Gastrocnemius medialis (tissue), 4 donors: ENCODE measurements at regions not wholly inside any gene's neighbourhood (a gene's known extent, or its start where the extent isn't known, plus 50 kb on each side); places are given as distances from the start of the nearest gene placed in this dataset.

ENCODE experiments used
- ATAC-seq, 2 donors: fragments of 150-250 bp; one replicate each; pipeline ENCODE4 v1.9.1; 2016
- DNase-seq, 2 donors: peaks; one replicate each; pipeline ENCODE4 v3.0.0-alpha.2; 2019
- H3K27ac ChIP-seq, 4 donors: fragments of 200-600 bp; sonication (generic); 1 replicate in 1 of 4; 2 replicates in 3 of 4; pipeline ENCODE4 v1.5.1; 2016 to 2018; ENCODE audit warnings: mild to moderate bottlenecking in 2 of 4, moderate library complexity in 1 of 4
- H3K27me3 ChIP-seq, 3 donors: fragments of 200-600 bp; sonication (generic) in 2 of 3; 1 replicate in 1 of 3; 2 replicates in 2 of 3; pipeline versions ENCODE4 v1.5.1 to v1.6.0; 2016 to 2019; ENCODE audit warnings: mild to moderate bottlenecking in 1 of 3, moderate library complexity in 1 of 3
- H3K36me3 ChIP-seq, 2 donors: fragments of 200-600 bp; sonication (generic) in 1 of 2; one replicate each; pipeline ENCODE4 v1.5.1; 2017 to 2018
- H3K4me1 ChIP-seq, 2 donors: fragments of 200-600 bp; sonication (generic) in 1 of 2; one replicate each; pipeline ENCODE4 v1.5.1; 2016 to 2017; ENCODE audit warnings: mild to moderate bottlenecking in 2 of 2
- H3K4me3 ChIP-seq, 4 donors: fragments of 200-600 bp; sonication (generic) in 3 of 4; 1 replicate in 1 of 4; 2 replicates in 3 of 4; pipeline ENCODE4 v1.5.1; 2016 to 2019; ENCODE audit warnings: mild to moderate bottlenecking in 2 of 4
- H3K9me3 ChIP-seq, 3 donors: fragments of 200-600 bp; sonication (generic) in 2 of 3; 1 replicate in 1 of 3; 2 replicates in 2 of 3; pipeline ENCODE4 v1.5.1; 2016 to 2019
- POLR2A ChIP-seq, 2 donors: fragments of 450-650 bp; IDR thresholded peaks; one replicate each; pipeline ENCODE4 v1.6.1; 2017; ENCODE audit warnings: antibody characterized with exemption in 2 of 2, mild to moderate bottlenecking in 2 of 2, moderate library complexity in 2 of 2
- in situ Hi-C, 4 donors: fragments of 200-750 bp; cut with MboI; loops; one replicate each; pipeline versions ENCODE4 v1.15.0 to v1.8.0; 2017; ENCODE audit warnings: low sequenced_read_pairs in 4 of 4
- intact Hi-C: fragments of 100-400 bp; cut with DNase I; formaldehyde crosslinking; loops from one replicate; pipeline ENCODE4 v1.15.1; 2023; ENCODE audit warnings: low total_unique reads
- TF ChIP-seq, protein P1 (sequence below), 5 experiments: fragments of 450-650 bp in 3 of 5; fragments of 200-600 bp in 2 of 5; sonication (generic) in 2 of 5; IDR thresholded peaks in 4 of 5; conservative IDR thresholded peaks in 1 of 5; 1 replicate in 4 of 5; 2 replicates in 1 of 5; pipeline ENCODE4 v1.5.1; 2016 to 2019; ENCODE audit warnings: antibody characterized with exemption in 5 of 5, mild to moderate bottlenecking in 3 of 5, moderate library complexity in 3 of 5

DNA sequence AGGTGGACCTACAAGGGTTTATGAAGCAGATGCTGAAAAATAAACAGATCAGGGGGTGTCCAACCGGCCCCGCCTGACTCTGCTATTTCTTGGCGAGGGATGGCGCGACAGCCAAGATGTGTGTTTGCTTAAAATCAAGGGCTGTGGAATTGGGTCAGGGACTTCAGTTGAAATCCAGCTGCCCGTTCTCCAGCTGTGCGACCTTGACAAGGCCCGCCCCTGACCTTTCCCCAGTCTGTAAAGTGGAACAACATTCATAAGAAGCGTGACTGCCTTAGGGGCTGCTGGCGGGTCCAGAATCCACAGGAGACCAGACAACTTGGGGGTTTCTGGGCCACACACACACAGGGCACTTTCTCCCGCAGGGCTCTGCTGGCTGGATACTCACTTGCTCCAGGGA is 517.5 kb downstream of the PREX1 start:
- intact Hi-C loops (no loop called here), in situ Hi-C loops (loop anchor here in 1 of 4 donors (25.0 kb wide), 1 partner anchor 98 kb away; no protein-coding TSS in a partner anchor)
- Histone ChIP-seq H3K4me1 (no peaks in the 10 kb centered on the region), H3K4me3 (no peak overlapping the region), H3K9me3 (no peaks in the 10 kb centered on the region), H3K27me3 (peaks cover 0 to 5% (median 3%) of the 10 kb centered on the region in 3 donors), H3K36me3 (no peaks in the 10 kb centered on the region), H3K27ac (no peak overlapping the region)
- TF ChIP-seq, protein P1, sequence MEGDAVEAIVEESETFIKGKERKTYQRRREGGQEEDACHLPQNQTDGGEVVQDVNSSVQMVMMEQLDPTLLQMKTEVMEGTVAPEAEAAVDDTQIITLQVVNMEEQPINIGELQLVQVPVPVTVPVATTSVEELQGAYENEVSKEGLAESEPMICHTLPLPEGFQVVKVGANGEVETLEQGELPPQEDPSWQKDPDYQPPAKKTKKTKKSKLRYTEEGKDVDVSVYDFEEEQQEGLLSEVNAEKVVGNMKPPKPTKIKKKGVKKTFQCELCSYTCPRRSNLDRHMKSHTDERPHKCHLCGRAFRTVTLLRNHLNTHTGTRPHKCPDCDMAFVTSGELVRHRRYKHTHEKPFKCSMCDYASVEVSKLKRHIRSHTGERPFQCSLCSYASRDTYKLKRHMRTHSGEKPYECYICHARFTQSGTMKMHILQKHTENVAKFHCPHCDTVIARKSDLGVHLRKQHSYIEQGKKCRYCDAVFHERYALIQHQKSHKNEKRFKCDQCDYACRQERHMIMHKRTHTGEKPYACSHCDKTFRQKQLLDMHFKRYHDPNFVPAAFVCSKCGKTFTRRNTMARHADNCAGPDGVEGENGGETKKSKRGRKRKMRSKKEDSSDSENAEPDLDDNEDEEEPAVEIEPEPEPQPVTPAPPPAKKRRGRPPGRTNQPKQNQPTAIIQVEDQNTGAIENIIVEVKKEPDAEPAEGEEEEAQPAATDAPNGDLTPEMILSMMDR (IDR thresholded peaks at IDR 0.05 in 4 of 5, conservative IDR thresholded peaks at IDR 0.05 in 1 of 5) = no peak
- no peak for TF ChIP-seq POLR2A (IDR thresholded peaks at IDR 0.05)
- DNase-seq = no peak
- no peak for ATAC-seq

DNA sequence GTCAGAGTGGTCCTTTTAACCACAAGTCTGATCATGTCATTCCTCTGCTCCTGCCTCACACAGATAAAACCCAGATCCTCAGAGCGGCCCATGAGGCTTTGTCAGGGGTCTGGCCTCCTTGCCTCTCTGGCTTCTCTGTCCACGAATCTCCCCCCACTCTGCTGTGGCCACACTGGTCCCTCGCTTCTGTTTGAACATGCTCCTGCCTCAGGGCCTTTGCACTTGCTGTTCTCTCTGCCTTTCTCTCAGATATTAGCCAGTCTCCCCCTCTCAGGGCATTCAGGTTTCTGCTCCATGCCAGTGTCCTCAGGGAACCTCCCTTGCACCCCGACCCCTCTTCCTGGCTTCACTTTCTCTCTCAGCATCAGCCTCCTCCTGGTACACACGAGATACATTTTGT is 518.5 kb downstream of the PREX1 start:
- H3K27ac ChIP-seq = no peak overlapping the region
- in situ Hi-C loops = loop anchor here in 1 of 4 donors (25.0 kb wide), 1 partner anchor 97 kb away; no protein-coding TSS in a partner anchor
- H3K4me3 ChIP-seq = no peak overlapping the region
- no peaks in the 10 kb centered on the region for H3K36me3 ChIP-seq
- no peak for DNase-seq
- ATAC-seq = no peak
- no peaks in the 10 kb centered on the region for H3K9me3 ChIP-seq
- intact Hi-C loops = no loop called here
- H3K27me3 ChIP-seq = peaks cover 0 to 5% (median 3%) of the 10 kb centered on the region in 3 donors
- TF ChIP-seq POLR2A (IDR thresholded peaks at IDR 0.05) = no peak
- TF ChIP-seq, protein P1 (IDR thresholded peaks at IDR 0.05 in 4 of 5, conservative IDR thresholded peaks at IDR 0.05 in 1 of 5) = no peak
- H3K4me1 ChIP-seq = no peaks in the 10 kb centered on the region

DNA sequence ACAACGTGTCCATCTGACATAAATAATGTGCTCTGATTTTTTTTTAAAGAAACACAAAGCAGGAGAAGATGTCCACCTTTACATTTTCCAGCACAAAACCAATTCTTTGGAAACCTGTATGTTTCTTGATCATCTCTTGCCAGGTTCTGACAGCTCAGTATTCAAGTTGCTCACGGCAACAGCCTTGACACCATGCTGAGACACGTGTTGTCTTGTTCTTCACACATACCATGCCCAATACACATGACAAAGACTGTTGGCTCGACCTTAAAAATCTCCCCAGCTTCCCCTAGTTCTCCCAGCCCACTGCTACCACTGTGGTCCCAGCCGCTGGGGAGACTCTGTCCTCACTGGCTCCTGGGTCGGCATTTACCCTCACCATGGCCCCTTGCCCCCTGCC is 518.9 kb downstream of the PREX1 start:
- Histone ChIP-seq H3K36me3 (no peaks in the 10 kb centered on the region), H3K9me3 (no peaks in the 10 kb centered on the region), H3K27me3 (peaks cover 0 to 5% (median 3%) of the 10 kb centered on the region in 3 donors), H3K4me3 (no peak overlapping the region), H3K4me1 (no peaks in the 10 kb centered on the region), H3K27ac (no peak overlapping the region)
- intact Hi-C loops (no loop called here), in situ Hi-C loops (loop anchor here in 1 of 4 donors (25.0 kb wide), 1 partner anchor 97 kb away; no protein-coding TSS in a partner anchor)
- no peak for DNase-seq
- ATAC-seq = no peak
- TF ChIP-seq, protein P1 (IDR thresholded peaks at IDR 0.05 in 4 of 5, conservative IDR thresholded peaks at IDR 0.05 in 1 of 5) = no peak
- no peak for TF ChIP-seq POLR2A (IDR thresholded peaks at IDR 0.05)

DNA sequence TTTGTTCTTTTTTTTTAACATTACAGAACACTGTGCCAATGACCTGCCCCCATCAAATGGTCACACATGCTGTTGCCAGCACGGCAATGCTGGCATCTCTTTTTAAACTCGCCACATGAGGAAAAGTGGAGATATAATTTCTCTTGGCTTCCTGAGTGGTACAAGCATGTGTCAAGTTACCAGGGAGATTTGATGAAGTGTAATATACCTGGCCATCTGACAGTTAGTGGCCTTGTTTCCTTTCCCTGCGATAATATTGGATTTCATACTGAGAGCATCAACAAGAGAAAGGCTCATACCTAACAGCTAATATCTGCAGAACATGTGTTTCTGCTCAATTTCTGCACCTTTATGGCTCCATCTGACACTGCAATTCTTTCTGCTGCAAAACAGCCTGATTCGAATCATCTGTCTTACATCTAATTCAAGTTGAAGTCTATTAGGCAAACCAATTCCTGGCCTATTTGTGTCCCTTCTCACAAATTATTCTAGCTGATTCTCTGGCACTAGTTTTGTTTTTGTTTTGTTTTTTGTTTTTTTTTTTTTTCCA is 519.5 kb downstream of the PREX1 start:
- in situ Hi-C loops = loop anchor here in 1 of 4 donors (25.0 kb wide), 1 partner anchor 96 kb away; no protein-coding TSS in a partner anchor

More for the DNA sequence above, 519.5 kb downstream of the PREX1 start:
- H3K36me3 ChIP-seq = no peaks in the 10 kb centered on the region
- H3K4me3 ChIP-seq = no peak overlapping the region
- TF ChIP-seq, protein P1 (IDR thresholded peaks at IDR 0.05 in 4 of 5, conservative IDR thresholded peaks at IDR 0.05 in 1 of 5) = no peak
- no peak for TF ChIP-seq POLR2A (IDR thresholded peaks at IDR 0.05)
- peaks cover 0 to 5% (median 3%) of the 10 kb centered on the region in 3 donors for H3K27me3 ChIP-seq
- ATAC-seq (no peak), DNase-seq (no peak)
- no peaks in the 10 kb centered on the region for H3K4me1 ChIP-seq
- no peaks in the 10 kb centered on the region for H3K9me3 ChIP-seq
- intact Hi-C loops = no loop called here
- H3K27ac ChIP-seq = no peak overlapping the region
